SU-DHL-6 (cell line): ENCODE measurements at regions not wholly inside any gene's neighbourhood (a gene's known extent, or its start where the extent isn't known, plus 50 kb on each side); places are given as distances from the start of the nearest gene placed in this dataset.

Experiments used
- CTCF ChIP-seq: fragments of 200-600 bp; sonication (generic); IDR thresholded peaks from one replicate; pipeline ENCODE4 v1.5.1; 2017; ENCODE audit warnings: antibody characterized with exemption, mild to moderate bottlenecking, low read length, moderate library complexity; ENCODE audit not compliant: insufficient read depth, poor library complexity, severe bottlenecking
- EZH2phosphoT487 ChIP-seq: fragments of 200-600 bp; sonication (generic), shearing (Covaris generic); conservative IDR thresholded peaks from 2 replicates; pipeline ENCODE4 v1.6.1; 2018; ENCODE audit warnings: mild to moderate bottlenecking, antibody characterized with exemption, low read length, moderate library complexity, mixed read lengths

GRCh38 chr18:72638376-72638775 is 94.2 kb upstream of the CBLN2 start:
- no peak for TF ChIP-seq CTCF
- no peak for TF ChIP-seq EZH2phosphoT487
